ENCODE measurements at regions not wholly inside any gene's neighbourhood (a gene's known extent, or its start where the extent isn't known, plus 50 kb on each side); places are given as distances from the start of the nearest gene placed in this dataset.
A peak's percentile ranks its signal among the peaks of the same experiment; 100 is the strongest.

- DNase-seq (ENCODE audit: extremely low spot score) = no peak
- H3K4me3 ChIP-seq = peak overlapping the region; percentile 30 to 46 (median 36)
- TF ChIP-seq POLR2AphosphoS5 (IDR thresholded peaks at IDR 0.05) = peak in 1 of 2 donors; percentile 13
- TF ChIP-seq, protein P1, sequence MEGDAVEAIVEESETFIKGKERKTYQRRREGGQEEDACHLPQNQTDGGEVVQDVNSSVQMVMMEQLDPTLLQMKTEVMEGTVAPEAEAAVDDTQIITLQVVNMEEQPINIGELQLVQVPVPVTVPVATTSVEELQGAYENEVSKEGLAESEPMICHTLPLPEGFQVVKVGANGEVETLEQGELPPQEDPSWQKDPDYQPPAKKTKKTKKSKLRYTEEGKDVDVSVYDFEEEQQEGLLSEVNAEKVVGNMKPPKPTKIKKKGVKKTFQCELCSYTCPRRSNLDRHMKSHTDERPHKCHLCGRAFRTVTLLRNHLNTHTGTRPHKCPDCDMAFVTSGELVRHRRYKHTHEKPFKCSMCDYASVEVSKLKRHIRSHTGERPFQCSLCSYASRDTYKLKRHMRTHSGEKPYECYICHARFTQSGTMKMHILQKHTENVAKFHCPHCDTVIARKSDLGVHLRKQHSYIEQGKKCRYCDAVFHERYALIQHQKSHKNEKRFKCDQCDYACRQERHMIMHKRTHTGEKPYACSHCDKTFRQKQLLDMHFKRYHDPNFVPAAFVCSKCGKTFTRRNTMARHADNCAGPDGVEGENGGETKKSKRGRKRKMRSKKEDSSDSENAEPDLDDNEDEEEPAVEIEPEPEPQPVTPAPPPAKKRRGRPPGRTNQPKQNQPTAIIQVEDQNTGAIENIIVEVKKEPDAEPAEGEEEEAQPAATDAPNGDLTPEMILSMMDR (IDR thresholded peaks at IDR 0.05) = no peak
- no peak for TF ChIP-seq POLR2A (IDR thresholded peaks at IDR 0.05; ENCODE audit: low read depth)
- no peak for TF ChIP-seq EP300 (IDR thresholded peaks at IDR 0.05)
- WGBS = 55% methylated on average over 12 of the region's 13 CpGs
- intact Hi-C loops (cut with DNase I) = no loop called here
- peak overlapping the region; percentile 64 to 77 (median 69) for H3K27ac ChIP-seq (replicated peaks in 1 of 4)
- H3K27me3 ChIP-seq = no peaks in the 10 kb centered on the region
- no peaks in the 10 kb centered on the region for H3K36me3 ChIP-seq
- peaks cover 4 to 24% (median 20%) of the 10 kb centered on the region in 4 donors for H3K4me1 ChIP-seq
- no peaks in the 10 kb centered on the region for H3K9me3 ChIP-seq
Observed at GRCh38 chr4:153115322-153116290, 88.6 kb upstream of the TRIM2 start.

GRCh38 chr4:153116291-153116680 lies 88.0 kb upstream of the TRIM2 start:
- H3K4me3 ChIP-seq = peak overlapping the region; percentile 30 to 46 (median 36)
- intact Hi-C loops (cut with DNase I) = no loop called here
- H3K36me3 ChIP-seq = no peaks in the 10 kb centered on the region
- WGBS = 61% methylated on average over 3 of the region's 3 CpGs
- peak overlapping the region; percentile 64 to 77 (median 69) for H3K27ac ChIP-seq (replicated peaks in 1 of 4)
- TF ChIP-seq, protein P1 (IDR thresholded peaks at IDR 0.05) = no peak
- TF ChIP-seq POLR2A (IDR thresholded peaks at IDR 0.05; ENCODE audit: low read depth) = no peak
- no peak for TF ChIP-seq EP300 (IDR thresholded peaks at IDR 0.05)
- no peak for TF ChIP-seq POLR2AphosphoS5 (IDR thresholded peaks at IDR 0.05)
- no peaks in the 10 kb centered on the region for H3K27me3 ChIP-seq
- H3K4me1 ChIP-seq = peaks cover 4 to 24% (median 20%) of the 10 kb centered on the region in 4 donors
- no peak for DNase-seq (ENCODE audit: extremely low spot score)
- no peaks in the 10 kb centered on the region for H3K9me3 ChIP-seq

GRCh38 chr4:153116801-153117200 lies 87.4 kb upstream of the TRIM2 start:
- 84% methylated on average over 1 of the region's 1 CpG for WGBS
- Histone ChIP-seq H3K4me1 (peaks cover 4 to 29% (median 23%) of the 10 kb centered on the region in 4 donors), H3K9me3 (no peaks in the 10 kb centered on the region), H3K36me3 (no peaks in the 10 kb centered on the region), H3K4me3 (no peak overlapping the region), H3K27me3 (no peaks in the 10 kb centered on the region), H3K27ac (replicated peaks in 1 of 4) (peak overlapping the region in 1 of 4 donors; percentile 77)
- intact Hi-C loops (cut with DNase I) = no loop called here
- DNase-seq (ENCODE audit: extremely low spot score) = no peak
- TF ChIP-seq POLR2A (IDR thresholded peaks at IDR 0.05; ENCODE audit: low read depth) = no peak
- TF ChIP-seq POLR2AphosphoS5 (IDR thresholded peaks at IDR 0.05) = no peak
- no peak for TF ChIP-seq EP300 (IDR thresholded peaks at IDR 0.05)
- TF ChIP-seq, protein P1 (IDR thresholded peaks at IDR 0.05) = no peak

DNA sequence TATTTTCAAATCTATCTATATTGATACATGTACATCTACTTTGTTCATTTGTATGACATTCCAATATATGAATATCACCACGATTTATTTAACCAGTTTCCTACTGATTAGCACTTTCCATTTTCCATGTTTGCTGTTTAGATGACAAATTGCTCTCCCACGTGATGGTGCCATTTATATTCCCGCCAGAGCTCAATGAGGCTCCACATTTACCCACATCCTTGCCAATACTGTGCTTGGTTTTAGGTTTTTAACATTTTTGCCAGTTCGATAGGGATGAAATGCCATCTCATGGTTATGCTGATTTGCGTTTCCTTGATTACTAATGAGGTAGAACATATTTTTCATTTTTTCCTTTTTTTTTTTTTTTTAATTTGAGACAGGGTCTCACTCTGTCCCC lies 86.7 kb upstream of the TRIM2 start:
- intact Hi-C loops (cut with DNase I) = no loop called here
- H3K27me3 ChIP-seq = no peaks in the 10 kb centered on the region
- no peaks in the 10 kb centered on the region for H3K36me3 ChIP-seq
- WGBS = 84% methylated on average over 5 of the region's 5 CpGs
- no peak for DNase-seq (ENCODE audit: extremely low spot score)
- TF ChIP-seq POLR2A (IDR thresholded peaks at IDR 0.05; ENCODE audit: low read depth) (no peak), POLR2AphosphoS5 (IDR thresholded peaks at IDR 0.05) (no peak), EP300 (IDR thresholded peaks at IDR 0.05) (no peak)
- TF ChIP-seq, protein P1 (IDR thresholded peaks at IDR 0.05) = no peak
- H3K9me3 ChIP-seq = no peaks in the 10 kb centered on the region
- H3K4me3 ChIP-seq = no peak overlapping the region
- no peak overlapping the region for H3K27ac ChIP-seq (replicated peaks in 1 of 4)
- H3K4me1 ChIP-seq = peaks cover 4 to 35% (median 25%) of the 10 kb centered on the region in 4 donors

Measured in esophagus muscularis mucosa (tissue), 4 donors.